ENCODE measurements at regions not wholly inside any gene's neighbourhood (a gene's known extent, or its start where the extent isn't known, plus 50 kb on each side); places are given as distances from the start of the nearest gene placed in this dataset.

- H3K9me3 ChIP-seq, result no peaks in the 10 kb centered on the region
- intact Hi-C loops (cut with DNase I), result loop anchor here in 1 of 10 donors (5.0 kb wide), 1 partner anchor 182 kb away; no protein-coding TSS in a partner anchor
- TF ChIP-seq CTCF (IDR thresholded peaks at IDR 0.05), result no peak
- H3K27ac ChIP-seq, result no peak overlapping the region
- no peaks in the 10 kb centered on the region for H3K36me3 ChIP-seq
- H3K4me1 ChIP-seq, result peaks cover 0 to 15% (median 8%) of the 10 kb centered on the region in 9 donors
- no peak overlapping the region for H3K4me3 ChIP-seq
- DNase-seq (no peak), ATAC-seq (no peak)
- H3K27me3 ChIP-seq, result no peaks in the 10 kb centered on the region
- WGBS, 2 donors, result 93 to 95% methylated on average over 5 of the region's 5 CpGs
Observed at GRCh38 chr3:188964957-188965356, 206.8 kb upstream of the TPRG1 start.

- no peak for TF ChIP-seq CTCF (IDR thresholded peaks at IDR 0.05)
- intact Hi-C loops (cut with DNase I), result loop anchor here in 4 of 10 donors (10.0 kb wide), 2 partner anchors 162 to 262 kb away; no protein-coding TSS in a partner anchor
- peak in 4 of 8 donors; percentile 17 to 56 (median 40) for ATAC-seq
Observed at GRCh38 chr3:188972310-188972709, 199.5 kb upstream of the TPRG1 start.

GRCh38 chr3:188974856-188975599 is 196.7 kb upstream of the TPRG1 start:
- Histone ChIP-seq H3K36me3 (no peaks in the 10 kb centered on the region), H3K4me1 (peaks cover 0 to 35% (median 3%) of the 10 kb centered on the region in 9 donors), H3K27me3 (no peaks in the 10 kb centered on the region), H3K9me3 (peaks cover 0 to 9% (median 0%) of the 10 kb centered on the region in 11 donors), H3K4me3 (no peak overlapping the region), H3K27ac (peak overlapping the region in 4 of 10 donors; percentile 2 to 48 (median 37))
- WGBS, 2 donors, result 82 to 88% methylated on average over 10 of the region's 10 CpGs
- intact Hi-C loops (cut with DNase I), result loop anchor here in 4 of 10 donors (10.0 kb wide), 2 partner anchors 160 to 260 kb away; no protein-coding TSS in a partner anchor
- no peak for TF ChIP-seq CTCF (IDR thresholded peaks at IDR 0.05)
- no peak for ATAC-seq
- DNase-seq, result no peak

More at GRCh38 chr3:188972310-188972709, 199.5 kb upstream of the TPRG1 start:
- no peaks in the 10 kb centered on the region for H3K36me3 ChIP-seq
- H3K4me3 ChIP-seq, result no peak overlapping the region
- DNase-seq, result no peak
- H3K4me1 ChIP-seq, result peaks cover 0 to 26% (median 0%) of the 10 kb centered on the region in 9 donors
- H3K27ac ChIP-seq, result no peak overlapping the region
- H3K9me3 ChIP-seq, result peaks cover 0 to 9% (median 0%) of the 10 kb centered on the region in 11 donors
- no peaks in the 10 kb centered on the region for H3K27me3 ChIP-seq
- 65 to 71% methylated on average over 4 of the region's 4 CpGs for WGBS, 2 donors

GRCh38 chr3:188975600-188976314 is 196.0 kb upstream of the TPRG1 start:
- H3K27ac ChIP-seq, result peak overlapping the region in 2 of 10 donors; percentile 2 to 40
- no peak overlapping the region for H3K4me3 ChIP-seq
- no peak for TF ChIP-seq CTCF (IDR thresholded peaks at IDR 0.05)
- H3K27me3 ChIP-seq, result no peaks in the 10 kb centered on the region
- H3K9me3 ChIP-seq, result peaks cover 0 to 6% (median 0%) of the 10 kb centered on the region in 11 donors
- 88% methylated on average over 12 of the region's 12 CpGs for WGBS, 2 donors
- DNase-seq (no peak), ATAC-seq (no peak)
- H3K4me1 ChIP-seq, result peaks cover 0 to 35% (median 3%) of the 10 kb centered on the region in 9 donors
- intact Hi-C loops (cut with DNase I), result loop anchor here in 4 of 10 donors (10.0 kb wide), 2 partner anchors 159 to 259 kb away; no protein-coding TSS in a partner anchor
- no peaks in the 10 kb centered on the region for H3K36me3 ChIP-seq
